H1 (cell line): ENCODE measurements at regions not wholly inside any gene's neighbourhood (a gene's known extent, or its start where the extent isn't known, plus 50 kb on each side); places are given as distances from the start of the nearest gene placed in this dataset.

Experiments
- CTCF ChIA-PET: fragments of 300-600 bp; sonication (Branson Sonifier 250); formaldehyde crosslinking; loops from one replicate; lab custom pipeline; 2021; ENCODE audit not compliant: partially characterized antibody; lab: Charles Lee
- POLR2A ChIA-PET: fragments of 300-600 bp; sonication (Branson Sonifier 250); formaldehyde crosslinking; loops from one replicate; lab custom pipeline; 2021; ENCODE audit warnings: inconsistent platforms; ENCODE audit not compliant: partially characterized antibody; lab: Charles Lee
- DNase-seq, 2 experiments: peaks; one replicate each; pipeline versions ENCODE4 v3.0.0 to v3.0.0-alpha.2; 2010 to 2022; ENCODE audit warnings: low spot score in 2 of 2, low read depth in 1 of 2, mixed read lengths in 1 of 2
- FAIRE-seq: peaks from 2 replicates; lab custom pipeline; 2011; peaks lifted over from hg19 to GRCh38; lab: Jason Lieb, UNC
- H2AFZ ChIP-seq: 2 replicates; pipeline ENCODE4 v1.8.1; 2012; ENCODE audit warnings: low read length, inconsistent platforms
- H2AK5ac ChIP-seq: 2 replicates; pipeline ENCODE4 v1.6.1; 2013; ENCODE audit warnings: low read depth, low read length
- H2BK120ac ChIP-seq: replicated peaks from 2 replicates; pipeline ENCODE3; 2013; ENCODE audit warnings: low read depth, low read length, inconsistent platforms
- H2BK12ac ChIP-seq: 2 replicates; pipeline ENCODE4 v1.6.1; 2013; ENCODE audit warnings: low read depth, low read length
- H2BK15ac ChIP-seq: 2 replicates; pipeline ENCODE4 v1.6.1; 2013; ENCODE audit warnings: low read length
- H2BK20ac ChIP-seq: 2 replicates; pipeline ENCODE4 v1.6.1; 2013; ENCODE audit warnings: low read length
- H2BK5ac ChIP-seq: 2 replicates; pipeline ENCODE4 v1.6.1; 2013; ENCODE audit warnings: low read depth, low read length
- H3K14ac ChIP-seq: 2 replicates; pipeline ENCODE4 v1.6.1; 2013; ENCODE audit warnings: inconsistent platforms; ENCODE audit not compliant: insufficient read length
- H3K18ac ChIP-seq: 2 replicates; pipeline ENCODE4 v1.6.1; 2013; ENCODE audit warnings: low read length; ENCODE audit errors: extremely low read depth
- H3K23ac ChIP-seq: 2 replicates; pipeline ENCODE4 v1.6.1; 2013; ENCODE audit warnings: inconsistent platforms; ENCODE audit not compliant: insufficient read length
- H3K23me2 ChIP-seq: 2 replicates; pipeline ENCODE4 v1.6.1; 2013; ENCODE audit warnings: low read depth, low read length
- H3K27ac ChIP-seq: 2 replicates; pipeline ENCODE4 v1.6.1; 2011; ENCODE audit warnings: low read depth, low read length, inconsistent platforms
- H3K27me3 ChIP-seq, 4 experiments: replicated peaks in 1 of 4; 1 replicate in 1 of 4; 2 replicates in 3 of 4; pipeline versions ENCODE4 v1.6.1 to v1.8.1; 2011 to 2013; ENCODE audit warnings: low read length in 3 of 4, mild to moderate bottlenecking in 3 of 4, inconsistent platforms in 2 of 4, mixed read lengths in 2 of 4, moderate library complexity in 1 of 4; ENCODE audit not compliant: control insufficient read depth in 3 of 4, insufficient read depth in 3 of 4; ENCODE audit errors: extremely low read depth in 1 of 4
- H3K36me3 ChIP-seq, 4 experiments: 2 replicates each; pipeline versions ENCODE4 v1.6.1 to v1.8.1; 2011 to 2013; ENCODE audit warnings: mild to moderate bottlenecking in 4 of 4, low read length in 3 of 4, moderate library complexity in 2 of 4, control low read depth in 1 of 4, inconsistent platforms in 1 of 4; ENCODE audit not compliant: insufficient read depth in 4 of 4, control insufficient read depth in 2 of 4
- H3K4ac ChIP-seq: replicated peaks from 2 replicates; pipeline ENCODE3; 2013; ENCODE audit warnings: low read length, low read depth, mixed read lengths, inconsistent platforms; ENCODE audit not compliant: insufficient read length
- H3K4me1 ChIP-seq, 4 experiments: replicated peaks in 1 of 4; 1 replicate in 1 of 4; 2 replicates in 3 of 4; pipeline versions ENCODE4 v1.6.1 to v1.8.1; 2011 to 2013; ENCODE audit warnings: low read length in 3 of 4, inconsistent platforms in 2 of 4, mixed read lengths in 1 of 4; ENCODE audit not compliant: insufficient read depth in 4 of 4, control insufficient read depth in 3 of 4
- H3K4me2 ChIP-seq, 2 experiments: 2 replicates each; pipeline versions ENCODE4 v1.6.1 to v1.8.1; 2011 to 2013; ENCODE audit warnings: low read depth in 2 of 2, low read length in 2 of 2, control low read depth in 1 of 2, inconsistent platforms in 1 of 2, mild to moderate bottlenecking in 1 of 2; ENCODE audit not compliant: insufficient read depth in 1 of 2
- H3K4me3 ChIP-seq, 4 experiments: fragments of 200-600, 300-600 bp in 1 of 4; sonication (generic), shearing (Covaris generic), sonication (Bioruptor Twin) in 1 of 4; 2 replicates each; pipeline versions ENCODE4 v1.5.1 to v1.8.1; 2011 to 2016; ENCODE audit warnings: low read length in 4 of 4, low read depth in 3 of 4, control low read depth in 2 of 4, inconsistent platforms in 2 of 4, mild to moderate bottlenecking in 2 of 4, mixed read lengths in 1 of 4, moderate library complexity in 1 of 4; ENCODE audit not compliant: insufficient read depth in 2 of 4; ENCODE audit errors: extremely low read depth in 1 of 4
- H3K56ac ChIP-seq: replicated peaks from 2 replicates; pipeline ENCODE3; 2013; ENCODE audit warnings: low read depth, mild to moderate bottlenecking, mixed read lengths, low read length, inconsistent platforms; ENCODE audit not compliant: insufficient read length
- H3K79me1 ChIP-seq: 2 replicates; pipeline ENCODE4 v1.6.1; 2013; ENCODE audit warnings: low read depth, low read length, control low read depth
- H3K79me2 ChIP-seq, 2 experiments: 2 replicates each; pipeline versions ENCODE4 v1.6.1 to v1.8.1; 2012 to 2013; ENCODE audit warnings: low read length in 2 of 2, mild to moderate bottlenecking in 2 of 2, inconsistent platforms in 1 of 2; ENCODE audit not compliant: insufficient read depth in 2 of 2, control insufficient read depth in 1 of 2
- H3K9ac ChIP-seq, 4 experiments: replicated peaks in 1 of 4; 1 replicate in 1 of 4; 2 replicates in 3 of 4; pipeline versions ENCODE4 v1.6.1 to v1.8.1; 2011 to 2013; ENCODE audit warnings: low read depth in 3 of 4, low read length in 3 of 4, control low read depth in 2 of 4, mild to moderate bottlenecking in 2 of 4, moderate library complexity in 2 of 4, inconsistent platforms in 1 of 4; ENCODE audit errors: extremely low read depth in 1 of 4
- H3K9me3 ChIP-seq, 2 experiments: 2 replicates each; pipeline versions ENCODE4 v1.6.1 to v1.8.1; 2012 to 2013; ENCODE audit warnings: mild to moderate bottlenecking in 2 of 2, moderate library complexity in 2 of 2, control low read depth in 1 of 2, inconsistent platforms in 1 of 2, low read depth in 1 of 2, low read length in 1 of 2, mixed read lengths in 1 of 2; ENCODE audit not compliant: insufficient read depth in 2 of 2
- H4K20me1 ChIP-seq, 2 experiments: replicated peaks in 1 of 2; 2 replicates each; pipeline versions ENCODE3 to v1.8.1; 2011 to 2013; ENCODE audit warnings: inconsistent platforms in 2 of 2, low read length in 2 of 2, mild to moderate bottlenecking in 1 of 2; ENCODE audit not compliant: insufficient read depth in 2 of 2, control insufficient read depth in 1 of 2
- H4K5ac ChIP-seq: 2 replicates; pipeline ENCODE4 v1.6.1; 2013; ENCODE audit warnings: low read length, low read depth, mixed read lengths, inconsistent platforms; ENCODE audit not compliant: insufficient read length
- H4K8ac ChIP-seq: 2 replicates; pipeline ENCODE4 v1.8.0; 2013; ENCODE audit warnings: mild to moderate bottlenecking, moderate library complexity, low read length, inconsistent platforms; ENCODE audit not compliant: insufficient read depth; ENCODE audit errors: extremely low read depth
- H4K91ac ChIP-seq: replicated peaks from 2 replicates; pipeline ENCODE3; 2013; ENCODE audit warnings: low read length, mixed read lengths, inconsistent platforms; ENCODE audit not compliant: insufficient read length
- ATF2 ChIP-seq: IDR thresholded peaks from 2 replicates; pipeline ENCODE4 v1.6.1; 2012; ENCODE audit warnings: low read length, inconsistent platforms
- CBX8 ChIP-seq: fragments of 300-800, 300-1000 bp; sonication (generic); IDR thresholded peaks from 2 replicates; pipeline ENCODE4 v1.7.1; 2016; ENCODE audit warnings: low read depth, low read length, borderline replicate concordance
- CTBP2 ChIP-seq: IDR thresholded peaks from 2 replicates; pipeline ENCODE4 v1.7.0; 2011; ENCODE audit warnings: borderline replicate concordance, mild to moderate bottlenecking, moderate library complexity, mixed read lengths, low read length; ENCODE audit not compliant: insufficient read depth, insufficient read length
- RAD21 ChIP-seq, 2 experiments: IDR thresholded peaks in 1 of 2; conservative IDR thresholded peaks in 1 of 2; 2 replicates each; pipeline ENCODE4 v1.6.1; 2011; ENCODE audit warnings: low read depth in 2 of 2, low read length in 2 of 2, improper control_type of control experiment in 1 of 2, inconsistent platforms in 1 of 2, mild to moderate bottlenecking in 1 of 2, moderate library complexity in 1 of 2
- ZNF274 ChIP-seq: IDR thresholded peaks from 2 replicates; pipeline ENCODE4 v1.7.0; 2012; ENCODE audit warnings: low read length, borderline replicate concordance; ENCODE audit errors: extremely low read depth
- WGBS, 2 experiments: shearing (Covaris generic) in 1 of 2; methylation state at CpG; one replicate each; pipeline versions ENCODE4 v1.1.6 to v1.1.7; 2013 to 2015; ENCODE audit warnings: low lambda C conversion rate in 2 of 2, mixed read lengths in 2 of 2, inconsistent platforms in 1 of 2, low coverage in 1 of 2, missing lambda C conversion rate in 1 of 2; ENCODE audit not compliant: insufficient replicate concordance in 2 of 2, insufficient coverage in 1 of 2, insufficient read length in 1 of 2; ENCODE audit errors: extremely low coverage in 1 of 2, missing lambda C conversion rate in 1 of 2; 5-methylcytosine and 5-hydroxymethylcytosine counted together
- TF ChIP-seq, protein P1 (sequence below), 3 experiments: IDR thresholded peaks; 1 replicate in 2 of 3; 2 replicates in 1 of 3; pipeline versions ENCODE4 v1.5.1 to v1.6.1; 2011; ENCODE audit warnings: low read length in 3 of 3, mild to moderate bottlenecking in 3 of 3, inconsistent platforms in 2 of 3, low read depth in 1 of 3, moderate library complexity in 1 of 3; ENCODE audit not compliant: insufficient read depth in 1 of 3; ENCODE audit errors: control extremely low read depth in 1 of 3

GRCh38 chr3:13256845-13257244 is 163.3 kb downstream of the NUP210 start:
- Histone ChIP-seq H3K23ac (no peak overlapping the region), H2BK12ac (no peak overlapping the region), H2BK120ac (no peak overlapping the region), H4K8ac (no peak overlapping the region; the same call in 1 of the 2 replicates), H2BK5ac (no peak overlapping the region), H3K23me2 (no peaks in the 10 kb centered on the region), H3K9me3 (no peaks in the 10 kb centered on the region), H2AFZ (no peak overlapping the region), H3K14ac (no peak overlapping the region), H3K27me3 (no peaks in the 10 kb centered on the region), H2AK5ac (no peak overlapping the region), H3K27ac (no peak overlapping the region), H3K4me3 (no peak overlapping the region), H3K79me1 (no peaks in the 10 kb centered on the region), H2BK20ac (no peak overlapping the region), H3K9ac (no peak overlapping the region), H3K56ac (no peak overlapping the region), H4K20me1 (no peaks in the 10 kb centered on the region), H4K5ac (no peak overlapping the region), H2BK15ac (no peak overlapping the region), H3K4me1 (peaks cover 0 to 2% (median 0%) of the 10 kb centered on the region in 4 experiments; a peak in 1 of 7 replicates), H4K91ac (no peak overlapping the region), H3K36me3 (no peaks in the 10 kb centered on the region), H3K18ac (no peak overlapping the region), H3K4ac (no peak overlapping the region), H3K79me2 (no peaks in the 10 kb centered on the region), H3K4me2 (no peak overlapping the region)
- ChIA-PET CTCF (interaction anchor here (0.7 to 4.4 kb wide), 14 partner anchors 8 to 406 kb away, joined by 3 to 35 read pairs (median 3); no protein-coding TSS in a partner anchor), POLR2A (no interaction called here)
- FAIRE-seq, result no peak
- 88% methylated on average over 7 of the region's 8 CpGs; no CpG with 5 or more reads in 1 of the 2 experiments for WGBS, 2 experiments
- DNase-seq, result no peak
- TF ChIP-seq RAD21 (IDR thresholded peaks at IDR 0.05 in 1 of 2, conservative IDR thresholded peaks at IDR 0.05 in 1 of 2; ENCODE audit: low read depth in 2 of 2, low read length in 2 of 2), result no peak
- TF ChIP-seq ATF2, result no peak
- TF ChIP-seq ZNF274, result no peak
- TF ChIP-seq CTBP2, result no peak
- no peak for TF ChIP-seq CBX8
- TF ChIP-seq, protein P1, sequence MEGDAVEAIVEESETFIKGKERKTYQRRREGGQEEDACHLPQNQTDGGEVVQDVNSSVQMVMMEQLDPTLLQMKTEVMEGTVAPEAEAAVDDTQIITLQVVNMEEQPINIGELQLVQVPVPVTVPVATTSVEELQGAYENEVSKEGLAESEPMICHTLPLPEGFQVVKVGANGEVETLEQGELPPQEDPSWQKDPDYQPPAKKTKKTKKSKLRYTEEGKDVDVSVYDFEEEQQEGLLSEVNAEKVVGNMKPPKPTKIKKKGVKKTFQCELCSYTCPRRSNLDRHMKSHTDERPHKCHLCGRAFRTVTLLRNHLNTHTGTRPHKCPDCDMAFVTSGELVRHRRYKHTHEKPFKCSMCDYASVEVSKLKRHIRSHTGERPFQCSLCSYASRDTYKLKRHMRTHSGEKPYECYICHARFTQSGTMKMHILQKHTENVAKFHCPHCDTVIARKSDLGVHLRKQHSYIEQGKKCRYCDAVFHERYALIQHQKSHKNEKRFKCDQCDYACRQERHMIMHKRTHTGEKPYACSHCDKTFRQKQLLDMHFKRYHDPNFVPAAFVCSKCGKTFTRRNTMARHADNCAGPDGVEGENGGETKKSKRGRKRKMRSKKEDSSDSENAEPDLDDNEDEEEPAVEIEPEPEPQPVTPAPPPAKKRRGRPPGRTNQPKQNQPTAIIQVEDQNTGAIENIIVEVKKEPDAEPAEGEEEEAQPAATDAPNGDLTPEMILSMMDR (IDR thresholded peaks at IDR 0.05; ENCODE audit: control extremely low read depth in 1 of 3, insufficient read depth in 1 of 3, low read depth in 1 of 3, low read length in 3 of 3), result no peak
